H9 (cell line): ENCODE measurements at regions not wholly inside any gene's neighbourhood (a gene's known extent, or its start where the extent isn't known, plus 50 kb on each side); places are given as distances from the start of the nearest gene placed in this dataset.

Experiments used
- DNase-seq: peaks from one replicate; pipeline ENCODE4 v3.0.0-alpha.2; 2017
- H2AFZ ChIP-seq: one replicate; pipeline ENCODE4 v1.6.1; 2013; ENCODE audit warnings: mild to moderate bottlenecking, low read length, control low read depth, moderate library complexity
- H2AK5ac ChIP-seq: 2 replicates; pipeline ENCODE4 v1.6.1; 2013; ENCODE audit warnings: low read length, control low read depth, mixed read lengths; ENCODE audit not compliant: insufficient read length
- H2BK120ac ChIP-seq: one replicate; pipeline ENCODE4 v1.6.1; 2013; ENCODE audit warnings: low read depth, mild to moderate bottlenecking, low read length, control low read depth, inconsistent platforms; ENCODE audit not compliant: poor library complexity, severe bottlenecking
- H2BK12ac ChIP-seq: 2 replicates; pipeline ENCODE4 v1.6.1; 2013; ENCODE audit warnings: low read length, control low read depth, mixed read lengths, low read depth; ENCODE audit not compliant: insufficient read length
- H2BK15ac ChIP-seq: 2 replicates; pipeline ENCODE4 v1.6.1; 2013; ENCODE audit warnings: low read depth, low read length, control low read depth
- H2BK20ac ChIP-seq: one replicate; pipeline ENCODE4 v1.6.1; 2013; ENCODE audit warnings: low read depth, mild to moderate bottlenecking, low read length, control low read depth, inconsistent platforms; ENCODE audit not compliant: poor library complexity, severe bottlenecking
- H2BK5ac ChIP-seq: 2 replicates; pipeline ENCODE4 v1.6.1; 2013; ENCODE audit warnings: low read length, control low read depth, mixed read lengths; ENCODE audit not compliant: insufficient read length
- H3K14ac ChIP-seq: 2 replicates; pipeline ENCODE4 v1.6.1; 2013; ENCODE audit warnings: low read length, control low read depth; ENCODE audit not compliant: insufficient read depth
- H3K18ac ChIP-seq: 2 replicates; pipeline ENCODE4 v1.6.1; 2013; ENCODE audit warnings: low read depth, mild to moderate bottlenecking, mixed read lengths, low read length, control low read depth; ENCODE audit not compliant: insufficient read length
- H3K23ac ChIP-seq: 2 replicates; pipeline ENCODE4 v1.6.1; 2013; ENCODE audit warnings: low read length, control low read depth, mixed read lengths, low read depth; ENCODE audit not compliant: insufficient read length
- H3K23me2 ChIP-seq: 2 replicates; pipeline ENCODE4 v1.6.1; 2013; ENCODE audit warnings: low read depth, mild to moderate bottlenecking, mixed read lengths, low read length, control low read depth; ENCODE audit not compliant: insufficient read length, poor library complexity, severe bottlenecking
- H3K27ac ChIP-seq: 2 replicates; pipeline ENCODE4 v1.5.1; 2013; ENCODE audit warnings: low read length, control low read depth, mixed read lengths, low read depth; ENCODE audit not compliant: insufficient read length
- H3K27me3 ChIP-seq: 2 replicates; pipeline ENCODE4 v1.6.1; 2013; ENCODE audit warnings: low read length, control low read depth, inconsistent platforms; ENCODE audit not compliant: insufficient read depth
- H3K4ac ChIP-seq: 2 replicates; pipeline ENCODE4 v1.6.1; 2013; ENCODE audit warnings: low read depth, mild to moderate bottlenecking, control low read depth, inconsistent platforms, low read length, moderate library complexity
- H3K4me1 ChIP-seq: 2 replicates; pipeline ENCODE4 v1.6.1; 2013; ENCODE audit warnings: low read length, control low read depth, inconsistent platforms; ENCODE audit not compliant: insufficient read depth
- H3K4me2 ChIP-seq: 2 replicates; pipeline ENCODE4 v1.6.1; 2013; ENCODE audit warnings: low read length, control low read depth, mixed read lengths; ENCODE audit not compliant: insufficient read length, insufficient read depth
- H3K56ac ChIP-seq: 2 replicates; pipeline ENCODE4 v1.6.1; 2013; ENCODE audit warnings: low read depth, mild to moderate bottlenecking, mixed read lengths, low read length, control low read depth; ENCODE audit not compliant: insufficient read length
- H3K79me1 ChIP-seq: 2 replicates; pipeline ENCODE4 v1.6.1; 2013; ENCODE audit warnings: low read depth, mild to moderate bottlenecking, moderate library complexity, low read length, control low read depth, inconsistent platforms; ENCODE audit not compliant: insufficient read depth, poor library complexity, severe bottlenecking
- H3K79me2 ChIP-seq: 2 replicates; pipeline ENCODE4 v1.6.1; 2013; ENCODE audit warnings: low read length, control low read depth, inconsistent platforms; ENCODE audit not compliant: insufficient read depth
- H3K9ac ChIP-seq: 2 replicates; pipeline ENCODE4 v1.6.1; 2013; ENCODE audit warnings: low read length, control low read depth, mixed read lengths; ENCODE audit not compliant: insufficient read length; ENCODE audit errors: extremely low read depth
- H3K9me3 ChIP-seq: one replicate; pipeline ENCODE4 v1.6.1; 2013; ENCODE audit warnings: low read depth, low read length, inconsistent platforms; ENCODE audit not compliant: control insufficient read depth
- H3T11ph ChIP-seq: one replicate; pipeline ENCODE4 v1.6.1; 2013; ENCODE audit warnings: mild to moderate bottlenecking, low read length, control low read depth, inconsistent platforms
- H4K20me1 ChIP-seq: one replicate; pipeline ENCODE4 v1.6.1; 2013; ENCODE audit not compliant: control insufficient read depth, insufficient read length, insufficient read depth
- H4K5ac ChIP-seq: 2 replicates; pipeline ENCODE4 v1.6.1; 2013; ENCODE audit warnings: low read depth, mild to moderate bottlenecking, mixed read lengths, low read length, control low read depth; ENCODE audit not compliant: insufficient read length
- H4K8ac ChIP-seq: replicated peaks from 2 replicates; pipeline ENCODE4 v1.6.1; 2013; ENCODE audit warnings: low read length, control low read depth, mixed read lengths, low read depth; ENCODE audit not compliant: insufficient read length
- H4K91ac ChIP-seq: 2 replicates; pipeline ENCODE4 v1.6.1; 2013; ENCODE audit warnings: low read depth, mild to moderate bottlenecking, moderate library complexity, mixed read lengths, low read length, control low read depth; ENCODE audit not compliant: insufficient read length
- H3K27ac Mint-ChIP-seq, 3 experiments: 2 replicates in 2 of 3; 3 replicates in 1 of 3; pipeline ENCODE4 v1.8.0; 2020 to 2021; ENCODE audit warnings: mixed read lengths in 3 of 3, mild to moderate bottlenecking in 1 of 3, moderate library complexity in 1 of 3
- H3K27me3 Mint-ChIP-seq: 2 replicates; pipeline ENCODE4 v1.8.0; 2021; ENCODE audit warnings: low read depth, mild to moderate bottlenecking, moderate library complexity, mixed read lengths
- H3K36me3 Mint-ChIP-seq, 3 experiments: 2 replicates in 2 of 3; 3 replicates in 1 of 3; pipeline ENCODE4 v1.8.0; 2020 to 2021; ENCODE audit warnings: low read depth in 3 of 3, mixed read lengths in 3 of 3; ENCODE audit not compliant: insufficient read depth in 1 of 3
- H3K4me1 Mint-ChIP-seq, 2 experiments: 2 replicates each; pipeline ENCODE4 v1.8.0; 2020; ENCODE audit warnings: mixed read lengths in 2 of 2
- H3K4me3 Mint-ChIP-seq, 2 experiments: 2 replicates in 1 of 2; 3 replicates in 1 of 2; pipeline ENCODE4 v1.8.0; 2020 to 2021; ENCODE audit warnings: mild to moderate bottlenecking in 2 of 2, mixed read lengths in 2 of 2, moderate library complexity in 1 of 2
- H3K9me3 Mint-ChIP-seq, 2 experiments: 2 replicates in 1 of 2; 3 replicates in 1 of 2; pipeline ENCODE4 v1.8.0; 2020; ENCODE audit warnings: mild to moderate bottlenecking in 2 of 2, mixed read lengths in 2 of 2, moderate library complexity in 1 of 2
- WGBS: extraction: QIAGEN DNeasy Blood & Tissue Kit; methylation state at CpG from one replicate; pipeline ENCODE4 v1.1.7; 2013; ENCODE audit warnings: missing lambda C conversion rate, low lambda C conversion rate, mixed read lengths; ENCODE audit not compliant: insufficient read length; ENCODE audit errors: extremely low coverage; 5-methylcytosine and 5-hydroxymethylcytosine counted together
- TF ChIP-seq, protein P1 (sequence below): fragments of 200-600 bp; sonication (generic); conservative IDR thresholded peaks from 3 replicates; pipeline ENCODE4 v1.8.0; 2021; ENCODE audit warnings: antibody characterized with exemption, mild to moderate bottlenecking

DNA sequence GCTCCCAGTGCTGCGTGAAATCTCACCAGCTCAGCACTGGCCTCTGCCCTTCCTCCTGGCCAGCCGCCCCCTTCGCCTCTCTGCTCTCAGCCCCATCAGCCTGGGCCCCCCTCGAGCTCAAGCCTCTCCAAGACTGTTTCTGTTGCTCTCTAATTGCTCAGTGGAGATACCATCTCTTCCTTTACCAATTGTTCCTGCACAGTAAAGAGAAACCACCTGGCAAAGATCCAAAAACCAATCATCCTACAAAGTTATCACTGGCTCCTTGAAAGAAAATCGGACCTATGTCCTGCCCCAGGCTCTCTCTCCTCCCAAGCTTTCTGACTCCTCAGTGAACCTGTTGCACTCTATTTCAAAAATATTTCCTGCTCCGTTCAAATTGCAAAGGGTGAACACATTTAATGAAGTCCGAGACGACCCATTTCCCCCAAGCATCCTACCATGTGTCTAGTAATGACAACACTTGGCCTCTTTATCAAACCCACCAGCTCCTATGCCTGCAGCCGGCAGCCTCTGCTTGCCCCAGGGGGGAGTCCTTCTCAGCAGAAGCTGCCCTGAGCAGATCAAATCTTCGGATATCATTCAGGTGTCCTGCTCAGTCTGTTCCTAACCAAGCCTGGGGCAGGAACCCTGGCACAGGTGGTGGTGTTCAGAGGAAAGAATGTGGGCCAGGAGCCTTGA lies 53.7 kb upstream of the FAM174B start:
- peaks cover 25 to 30% of the 10 kb centered on the region in 2 experiments for H3K4me1 Mint-ChIP-seq
- Histone ChIP-seq H2AK5ac (no peak overlapping the region), H3K9me3 (no peaks in the 10 kb centered on the region)

More for the DNA sequence above, 53.7 kb upstream of the FAM174B start:
- Histone ChIP-seq H2BK120ac (no peak overlapping the region), H2BK15ac (no peak overlapping the region), H4K8ac (no peak overlapping the region), H3K9ac (no peak overlapping the region), H3K23ac (no peak overlapping the region), H3K4ac (no peak overlapping the region), H3K56ac (no peak overlapping the region), H3T11ph (no peak overlapping the region), H3K4me2 (no peak overlapping the region), H3K27ac (no peak overlapping the region), H4K5ac (no peak overlapping the region), H2BK12ac (no peak overlapping the region), H3K4me1 (no peaks in the 10 kb centered on the region; the same call in 1 of the 2 replicates), H3K79me1 (no peaks in the 10 kb centered on the region), H2AFZ (no peak overlapping the region), H3K23me2 (peaks cover 4% of the 10 kb centered on the region), H3K27me3 (no peaks in the 10 kb centered on the region; the same call in 1 of the 2 replicates), H2BK20ac (no peak overlapping the region), H2BK5ac (no peak overlapping the region), H3K18ac (no peak overlapping the region), H3K14ac (no peak overlapping the region), H3K79me2 (no peaks in the 10 kb centered on the region), H4K20me1 (no peaks in the 10 kb centered on the region), H4K91ac (no peak overlapping the region)
- no peak overlapping the region for H3K27ac Mint-ChIP-seq
- no peak for DNase-seq
- TF ChIP-seq, protein P1, sequence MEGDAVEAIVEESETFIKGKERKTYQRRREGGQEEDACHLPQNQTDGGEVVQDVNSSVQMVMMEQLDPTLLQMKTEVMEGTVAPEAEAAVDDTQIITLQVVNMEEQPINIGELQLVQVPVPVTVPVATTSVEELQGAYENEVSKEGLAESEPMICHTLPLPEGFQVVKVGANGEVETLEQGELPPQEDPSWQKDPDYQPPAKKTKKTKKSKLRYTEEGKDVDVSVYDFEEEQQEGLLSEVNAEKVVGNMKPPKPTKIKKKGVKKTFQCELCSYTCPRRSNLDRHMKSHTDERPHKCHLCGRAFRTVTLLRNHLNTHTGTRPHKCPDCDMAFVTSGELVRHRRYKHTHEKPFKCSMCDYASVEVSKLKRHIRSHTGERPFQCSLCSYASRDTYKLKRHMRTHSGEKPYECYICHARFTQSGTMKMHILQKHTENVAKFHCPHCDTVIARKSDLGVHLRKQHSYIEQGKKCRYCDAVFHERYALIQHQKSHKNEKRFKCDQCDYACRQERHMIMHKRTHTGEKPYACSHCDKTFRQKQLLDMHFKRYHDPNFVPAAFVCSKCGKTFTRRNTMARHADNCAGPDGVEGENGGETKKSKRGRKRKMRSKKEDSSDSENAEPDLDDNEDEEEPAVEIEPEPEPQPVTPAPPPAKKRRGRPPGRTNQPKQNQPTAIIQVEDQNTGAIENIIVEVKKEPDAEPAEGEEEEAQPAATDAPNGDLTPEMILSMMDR, result no peak
- H3K4me3 Mint-ChIP-seq, result no peak overlapping the region
- no peaks in the 10 kb centered on the region for H3K9me3 Mint-ChIP-seq
- H3K27me3 Mint-ChIP-seq, result peaks cover 8% of the 10 kb centered on the region
- no CpG with 5 or more reads among the region's 10 CpGs for WGBS
- no peaks in the 10 kb centered on the region for H3K36me3 Mint-ChIP-seq
